Ramos (cell line): ENCODE measurements at regions not wholly inside any gene's neighbourhood (a gene's known extent, or its start where the extent isn't known, plus 50 kb on each side); places are given as distances from the start of the nearest gene placed in this dataset.
"Not testable (repeated sequence)": the region's sequence is repeated elsewhere in the genome, so short reads cannot be mapped to it uniquely, and the experiment has no call there.

Experiments used
- in situ Hi-C: fragments of 300-500 bp; cut with MboI; formaldehyde crosslinking; loops from one replicate; pipeline ENCODE4 v1.14.3; 2022; ENCODE audit warnings: low sequenced_read_pairs; ENCODE audit not compliant: unreplicated experiment

- in situ Hi-C loops, result not testable (repeated sequence)
Measured at GRCh38 chr9:97182532-97182931, 124.9 kb upstream of the CCDC180 start.

- in situ Hi-C loops, result no loop called here
Measured at GRCh38 chr9:97179616-97180015, 127.8 kb upstream of the CCDC180 start.

GRCh38 chr9:97176206-97176605 is 131.3 kb upstream of the CCDC180 start:
- in situ Hi-C loops, result no loop called here

- in situ Hi-C loops, result not testable (repeated sequence)
Measured at GRCh38 chr9:97168174-97168573, 129.2 kb upstream of the CTSV start.

- in situ Hi-C loops, result not testable (repeated sequence)
Measured at GRCh38 chr9:97166496-97167138, 127.7 kb upstream of the CTSV start.

- in situ Hi-C loops, result no loop called here
Measured at GRCh38 chr9:97160255-97160654, 121.3 kb upstream of the CTSV start.

GRCh38 chr9:97158722-97159121 is 119.8 kb upstream of the CTSV start:
- in situ Hi-C loops, result not testable (repeated sequence)

- in situ Hi-C loops, result not testable (repeated sequence)
Measured at GRCh38 chr9:97155441-97155840, 116.5 kb upstream of the CTSV start.

- in situ Hi-C loops, result no loop called here
Measured at GRCh38 chr9:97153967-97154366, 115.0 kb upstream of the CTSV start.

- in situ Hi-C loops, result not testable (repeated sequence)
Measured at GRCh38 chr9:97153160-97153559, 114.2 kb upstream of the CTSV start.

- in situ Hi-C loops, result not testable (repeated sequence)
Measured at GRCh38 chr9:97150471-97150870, 111.5 kb upstream of the CTSV start.

- in situ Hi-C loops, result not testable (repeated sequence)
Measured at GRCh38 chr9:97148428-97148827, 109.5 kb upstream of the CTSV start.

- in situ Hi-C loops, result not testable (repeated sequence)
Measured at GRCh38 chr9:97145680-97146079, 106.7 kb upstream of the CTSV start.

- in situ Hi-C loops, result no loop called here
Measured at GRCh38 chr9:97140566-97140965, 101.6 kb upstream of the CTSV start.

GRCh38 chr9:97136421-97136820 is 97.5 kb upstream of the CTSV start:
- in situ Hi-C loops, result no loop called here

GRCh38 chr9:97133966-97134365 is 95.0 kb upstream of the CTSV start:
- in situ Hi-C loops, result not testable (repeated sequence)

GRCh38 chr9:97132865-97133264 is 93.9 kb upstream of the CTSV start:
- in situ Hi-C loops, result no loop called here

GRCh38 chr9:97130864-97131263 is 91.9 kb upstream of the CTSV start:
- in situ Hi-C loops, result not testable (repeated sequence)

- in situ Hi-C loops, result not testable (repeated sequence)
Measured at GRCh38 chr9:97130387-97130786, 91.4 kb upstream of the CTSV start.

GRCh38 chr9:97128919-97129318 is 90.0 kb upstream of the CTSV start:
- in situ Hi-C loops, result no loop called here

GRCh38 chr9:97124256-97124655 is 85.3 kb upstream of the CTSV start:
- in situ Hi-C loops, result no loop called here

- in situ Hi-C loops, result no loop called here
Measured at GRCh38 chr9:97110696-97111095, 71.8 kb upstream of the CTSV start.
